Lower leg skin (tissue), 4 donors: ENCODE measurements at regions not wholly inside any gene's neighbourhood (a gene's known extent, or its start where the extent isn't known, plus 50 kb on each side); places are given as distances from the start of the nearest gene placed in this dataset.

Experiments used
- DNase-seq, 2 donors: peaks; one replicate each; pipeline ENCODE4 v3.0.0-alpha.2; 2019; ENCODE audit warnings: low spot score in 2 of 2
- H3K4me3 ChIP-seq: fragments of 200-600 bp; sonication (generic); 2 replicates; pipeline ENCODE4 v1.5.1; 2017; ENCODE audit warnings: mild to moderate bottlenecking, low read depth; ENCODE audit not compliant: poor library complexity, severe bottlenecking
- POLR2A ChIP-seq, 2 donors: fragments of 450-650 bp; IDR thresholded peaks; one replicate each; pipeline ENCODE4 v1.6.1; 2016 to 2017; ENCODE audit warnings: antibody characterized with exemption in 2 of 2, mild to moderate bottlenecking in 1 of 2, moderate library complexity in 1 of 2
- WGBS, 2 donors: methylation state at CpG; one replicate each; pipeline ENCODE4 v1.1.5; 2018; 5-methylcytosine and 5-hydroxymethylcytosine counted together
- intact Hi-C: fragments of 100-400 bp; cut with DNase I; formaldehyde crosslinking; loops from one replicate; pipeline ENCODE4 v1.15.0; 2023; ENCODE audit warnings: low total_unique reads
- TF ChIP-seq, protein P1 (sequence below), 3 donors: fragments of 450-650 bp; IDR thresholded peaks; one replicate each; pipeline ENCODE4 v1.5.1; 2016; ENCODE audit warnings: antibody characterized with exemption in 3 of 3, mild to moderate bottlenecking in 3 of 3, moderate library complexity in 2 of 3

DNA sequence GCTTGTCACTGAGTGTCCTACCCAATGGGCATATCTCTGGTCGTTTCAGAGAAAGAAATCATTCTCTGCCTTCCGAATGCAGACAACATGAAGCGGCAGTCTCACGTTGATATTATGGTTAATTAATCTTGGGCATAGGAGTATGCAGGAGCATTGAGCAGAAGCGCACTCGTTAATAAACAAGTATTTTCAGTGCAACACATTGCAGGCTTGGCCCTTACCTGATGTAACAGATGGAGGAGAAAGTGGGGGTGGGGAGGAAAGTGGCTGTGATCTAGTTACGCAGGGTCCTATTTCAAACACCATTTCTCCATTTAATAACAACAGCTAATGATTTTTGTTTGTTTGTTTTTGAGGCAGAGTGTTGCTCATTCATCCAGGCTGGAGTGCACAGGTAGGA is 414.0 kb upstream of the RBFOX1 start:
- TF ChIP-seq POLR2A (IDR thresholded peaks at IDR 0.05), result no peak
- TF ChIP-seq, protein P1, sequence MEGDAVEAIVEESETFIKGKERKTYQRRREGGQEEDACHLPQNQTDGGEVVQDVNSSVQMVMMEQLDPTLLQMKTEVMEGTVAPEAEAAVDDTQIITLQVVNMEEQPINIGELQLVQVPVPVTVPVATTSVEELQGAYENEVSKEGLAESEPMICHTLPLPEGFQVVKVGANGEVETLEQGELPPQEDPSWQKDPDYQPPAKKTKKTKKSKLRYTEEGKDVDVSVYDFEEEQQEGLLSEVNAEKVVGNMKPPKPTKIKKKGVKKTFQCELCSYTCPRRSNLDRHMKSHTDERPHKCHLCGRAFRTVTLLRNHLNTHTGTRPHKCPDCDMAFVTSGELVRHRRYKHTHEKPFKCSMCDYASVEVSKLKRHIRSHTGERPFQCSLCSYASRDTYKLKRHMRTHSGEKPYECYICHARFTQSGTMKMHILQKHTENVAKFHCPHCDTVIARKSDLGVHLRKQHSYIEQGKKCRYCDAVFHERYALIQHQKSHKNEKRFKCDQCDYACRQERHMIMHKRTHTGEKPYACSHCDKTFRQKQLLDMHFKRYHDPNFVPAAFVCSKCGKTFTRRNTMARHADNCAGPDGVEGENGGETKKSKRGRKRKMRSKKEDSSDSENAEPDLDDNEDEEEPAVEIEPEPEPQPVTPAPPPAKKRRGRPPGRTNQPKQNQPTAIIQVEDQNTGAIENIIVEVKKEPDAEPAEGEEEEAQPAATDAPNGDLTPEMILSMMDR (IDR thresholded peaks at IDR 0.05), result no peak
- WGBS, 2 donors, result 85 to 92% methylated on average over 7 of the region's 7 CpGs
- intact Hi-C loops, result no loop called here
- no peak for DNase-seq
- no peak overlapping the region for H3K4me3 ChIP-seq

- WGBS, 2 donors, result 86 to 91% methylated on average over 2 of the region's 2 CpGs
- DNase-seq, result no peak
- no peak overlapping the region for H3K4me3 ChIP-seq
- no peak for TF ChIP-seq POLR2A (IDR thresholded peaks at IDR 0.05)
- TF ChIP-seq, protein P1 (IDR thresholded peaks at IDR 0.05), result no peak
- intact Hi-C loops, result no loop called here
These were observed 415.7 kb upstream of the RBFOX1 start for GRCh38 chr16:6916946-6917345.

DNA sequence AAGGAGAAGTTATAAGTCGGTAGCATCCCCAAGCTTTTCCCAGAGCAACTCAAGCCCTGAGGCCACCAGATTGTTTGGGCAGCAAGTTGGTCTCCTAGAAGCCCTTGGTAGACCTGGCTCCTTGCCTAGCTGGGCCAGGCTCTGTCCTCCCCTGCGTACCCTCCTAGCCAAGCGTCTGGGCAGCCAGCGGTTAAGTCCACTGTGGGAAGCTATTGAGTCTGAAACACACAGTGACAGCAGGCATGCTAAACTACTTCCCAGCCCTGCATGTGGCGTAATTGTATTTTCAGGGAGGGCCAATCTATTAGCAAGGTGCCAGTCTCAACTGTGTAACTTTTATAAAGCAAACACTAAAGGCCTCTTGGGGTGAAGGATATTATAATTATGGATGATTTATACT is 419.1 kb upstream of the RBFOX1 start:
- WGBS, 2 donors, result 83 to 90% methylated on average over 5 of the region's 5 CpGs
- intact Hi-C loops, result no loop called here
- no peak overlapping the region for H3K4me3 ChIP-seq
- TF ChIP-seq, protein P1 (IDR thresholded peaks at IDR 0.05), result no peak
- no peak for TF ChIP-seq POLR2A (IDR thresholded peaks at IDR 0.05)
- no peak for DNase-seq

DNA sequence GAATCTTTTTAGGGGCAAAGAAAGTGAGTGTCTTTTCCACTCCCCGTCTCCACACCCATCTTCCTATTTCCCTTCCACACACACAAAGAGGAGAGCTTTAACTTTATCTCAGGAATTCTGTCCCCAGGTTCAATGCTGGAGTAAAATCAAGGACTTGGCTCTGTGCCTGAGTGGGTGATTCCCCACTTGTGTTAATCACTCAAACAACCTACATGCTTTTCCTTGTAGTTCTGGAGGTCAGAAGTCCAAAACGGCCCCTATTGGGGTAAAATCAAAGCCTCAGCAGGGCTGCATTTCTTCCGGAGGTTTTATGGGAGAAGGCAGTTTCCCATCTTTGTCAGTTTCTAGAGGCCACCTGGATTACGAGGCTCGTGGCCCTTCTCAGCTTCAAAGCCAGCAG is 422.3 kb upstream of the RBFOX1 start:
- no peak for TF ChIP-seq POLR2A (IDR thresholded peaks at IDR 0.05)
- TF ChIP-seq, protein P1 (IDR thresholded peaks at IDR 0.05), result no peak
- intact Hi-C loops, result no loop called here
- WGBS, 2 donors, result 49 to 52% methylated on average over 5 of the region's 5 CpGs
- no peak overlapping the region for H3K4me3 ChIP-seq
- no peak for DNase-seq

GRCh38 chr16:6905601-6906000 is 427.0 kb upstream of the RBFOX1 start:
- intact Hi-C loops, result no loop called here
- no peak for DNase-seq
- no peak for TF ChIP-seq POLR2A (IDR thresholded peaks at IDR 0.05)
- TF ChIP-seq, protein P1 (IDR thresholded peaks at IDR 0.05), result no peak
- no peak overlapping the region for H3K4me3 ChIP-seq
- WGBS, 2 donors, result 35 to 43% methylated on average over 3 of the region's 3 CpGs

DNA sequence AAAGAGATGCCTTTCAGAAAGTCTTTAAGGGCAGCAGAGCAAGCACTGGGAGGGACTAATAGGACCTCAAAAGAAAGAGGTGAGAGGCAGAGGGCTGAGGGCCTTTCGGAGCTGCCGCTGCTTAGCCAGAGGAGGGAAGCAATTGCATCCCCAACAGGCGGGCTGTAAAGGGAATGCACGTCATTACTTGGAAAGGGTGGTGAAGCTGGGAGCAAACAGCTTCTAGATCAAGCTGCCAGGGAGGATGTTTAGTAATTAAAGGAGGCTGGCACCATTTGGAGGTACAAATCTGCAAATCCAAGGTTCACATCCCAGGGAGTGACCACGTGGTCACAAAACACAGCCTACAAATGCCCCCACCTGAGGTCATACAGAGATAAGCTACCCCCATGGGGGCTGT is 429.0 kb upstream of the RBFOX1 start:
- intact Hi-C loops, result no loop called here
- H3K4me3 ChIP-seq, result no peak overlapping the region
- no peak for DNase-seq
- 67 to 70% methylated on average over 5 of the region's 5 CpGs for WGBS, 2 donors
- TF ChIP-seq POLR2A (IDR thresholded peaks at IDR 0.05), result no peak
- TF ChIP-seq, protein P1 (IDR thresholded peaks at IDR 0.05), result no peak
